Thyroid gland (tissue), 4 donors: ENCODE measurements at regions not wholly inside any gene's neighbourhood (a gene's known extent, or its start where the extent isn't known, plus 50 kb on each side); places are given as distances from the start of the nearest gene placed in this dataset.

Source experiments
- DNase-seq, 2 donors: peaks; one replicate each; pipeline ENCODE4 v3.0.0-alpha.2; 2019
- H3K27ac ChIP-seq, 3 donors: fragments of 200-600 bp; sonication (generic); 1 replicate in 2 of 3; 2 replicates in 1 of 3; pipeline ENCODE4 v1.5.1; 2016 to 2019; ENCODE audit warnings: mild to moderate bottlenecking in 1 of 3, moderate library complexity in 1 of 3
- H3K27me3 ChIP-seq: fragments of 200-600 bp; sonication (generic); one replicate; pipeline ENCODE4 v1.5.1; 2019
- H3K36me3 ChIP-seq, 2 donors: fragments of 200-600 bp; sonication (generic); one replicate each; pipeline ENCODE4 v1.5.1; 2016 to 2019
- H3K4me1 ChIP-seq, 2 donors: fragments of 200-600 bp; sonication (generic); one replicate each; pipeline ENCODE4 v1.5.1; 2017 to 2019
- H3K4me3 ChIP-seq, 3 donors: fragments of 200-600 bp; sonication (generic); replicated peaks in 1 of 3; 1 replicate in 2 of 3; 2 replicates in 1 of 3; pipeline ENCODE4 v1.5.1; 2016; ENCODE audit warnings: mild to moderate bottlenecking in 1 of 3
- H3K9me3 ChIP-seq: fragments of 200-600 bp; sonication (generic); one replicate; pipeline ENCODE4 v1.5.1; 2017
- CTCF ChIP-seq, 6 experiments: fragments of 200-600 bp in 3 of 6; fragments of 450-650 bp in 3 of 6; sonication (generic) in 3 of 6; IDR thresholded peaks; one replicate each; pipeline ENCODE4 v1.5.1; 2016 to 2019; ENCODE audit warnings: antibody characterized with exemption in 6 of 6, mild to moderate bottlenecking in 2 of 6, inconsistent platforms in 1 of 6, moderate library complexity in 1 of 6
- POLR2A ChIP-seq, 2 donors: fragments of 450-650 bp; IDR thresholded peaks; one replicate each; pipeline ENCODE4 v1.6.1; 2017; ENCODE audit warnings: antibody characterized with exemption in 2 of 2, mild to moderate bottlenecking in 2 of 2, moderate library complexity in 1 of 2
- WGBS, 2 donors: methylation state at CpG; one replicate each; pipeline ENCODE4 v1.1.5; 2017; 5-methylcytosine and 5-hydroxymethylcytosine counted together
- intact Hi-C: fragments of 100-400 bp; cut with DNase I; formaldehyde crosslinking; loops from one replicate; pipeline ENCODE4 v1.15.1; 2023

- H3K36me3 ChIP-seq, result no peaks in the 10 kb centered on the region
- H3K27me3 ChIP-seq, result no peaks in the 10 kb centered on the region
- WGBS, 2 donors, result 61 to 80% methylated on average over 3 of the region's 3 CpGs
- no peak for DNase-seq
- H3K4me1 ChIP-seq, result no peaks in the 10 kb centered on the region
- TF ChIP-seq POLR2A (IDR thresholded peaks at IDR 0.05) (no peak), CTCF (IDR thresholded peaks at IDR 0.05) (no peak)
- H3K27ac ChIP-seq, result no peak overlapping the region
- intact Hi-C loops, result no loop called here
- no peaks in the 10 kb centered on the region for H3K9me3 ChIP-seq
- H3K4me3 ChIP-seq, result no peak overlapping the region
These were observed 143.4 kb upstream of the ADO start for GRCh38 chr10:62661143-62661542.

GRCh38 chr10:62662486-62662885, 142.0 kb upstream of the ADO start:
- no peaks in the 10 kb centered on the region for H3K27me3 ChIP-seq
- no peaks in the 10 kb centered on the region for H3K36me3 ChIP-seq
- H3K27ac ChIP-seq, result no peak overlapping the region
- H3K4me3 ChIP-seq, result no peak overlapping the region
- DNase-seq, result no peak
- no peaks in the 10 kb centered on the region for H3K4me1 ChIP-seq
- H3K9me3 ChIP-seq, result no peaks in the 10 kb centered on the region
- WGBS, 2 donors, result 96 to 98% methylated on average over 3 of the region's 3 CpGs
- intact Hi-C loops, result no loop called here
- no peak for TF ChIP-seq POLR2A (IDR thresholded peaks at IDR 0.05)
- TF ChIP-seq CTCF (IDR thresholded peaks at IDR 0.05), result no peak

- 81 to 95% methylated on average over 1 of the region's 1 CpG for WGBS, 2 donors
- intact Hi-C loops, result no loop called here
- no peak for TF ChIP-seq CTCF (IDR thresholded peaks at IDR 0.05)
- TF ChIP-seq POLR2A (IDR thresholded peaks at IDR 0.05), result no peak
- Histone ChIP-seq H3K36me3 (no peaks in the 10 kb centered on the region), H3K27me3 (no peaks in the 10 kb centered on the region), H3K9me3 (no peaks in the 10 kb centered on the region), H3K27ac (no peak overlapping the region), H3K4me1 (no peaks in the 10 kb centered on the region), H3K4me3 (no peak overlapping the region)
- no peak for DNase-seq
These were observed 138.7 kb upstream of the ADO start for GRCh38 chr10:62665771-62666170.

- Histone ChIP-seq H3K4me1 (no peaks in the 10 kb centered on the region), H3K9me3 (no peaks in the 10 kb centered on the region), H3K27me3 (no peaks in the 10 kb centered on the region), H3K27ac (no peak overlapping the region), H3K36me3 (no peaks in the 10 kb centered on the region), H3K4me3 (no peak overlapping the region)
- no peak for DNase-seq
- no peak for TF ChIP-seq CTCF (IDR thresholded peaks at IDR 0.05)
- no peak for TF ChIP-seq POLR2A (IDR thresholded peaks at IDR 0.05)
- intact Hi-C loops, result no loop called here
- WGBS, 2 donors, result 80 to 84% methylated on average over 2 of the region's 2 CpGs
These were observed 138.2 kb upstream of the ADO start for GRCh38 chr10:62666275-62666674.

- Histone ChIP-seq H3K9me3 (no peaks in the 10 kb centered on the region), H3K27me3 (no peaks in the 10 kb centered on the region), H3K27ac (no peak overlapping the region), H3K36me3 (no peaks in the 10 kb centered on the region), H3K4me1 (no peaks in the 10 kb centered on the region), H3K4me3 (no peak overlapping the region)
- WGBS, 2 donors, result 69 to 71% methylated on average over 4 of the region's 4 CpGs
- intact Hi-C loops, result no loop called here
- DNase-seq, result no peak
- TF ChIP-seq CTCF (IDR thresholded peaks at IDR 0.05), result no peak
- TF ChIP-seq POLR2A (IDR thresholded peaks at IDR 0.05), result no peak
These were observed 135.2 kb upstream of the ADO start for GRCh38 chr10:62669341-62669740.
